SIG-M5 (cell line): ENCODE measurements at regions not wholly inside any gene's neighbourhood (a gene's known extent, or its start where the extent isn't known, plus 50 kb on each side); places are given as distances from the start of the nearest gene placed in this dataset.

Source experiments
- DNase-seq: peaks from one replicate; lab custom pipeline; 2025; lab: John Stamatoyannopoulos, UW

DNA sequence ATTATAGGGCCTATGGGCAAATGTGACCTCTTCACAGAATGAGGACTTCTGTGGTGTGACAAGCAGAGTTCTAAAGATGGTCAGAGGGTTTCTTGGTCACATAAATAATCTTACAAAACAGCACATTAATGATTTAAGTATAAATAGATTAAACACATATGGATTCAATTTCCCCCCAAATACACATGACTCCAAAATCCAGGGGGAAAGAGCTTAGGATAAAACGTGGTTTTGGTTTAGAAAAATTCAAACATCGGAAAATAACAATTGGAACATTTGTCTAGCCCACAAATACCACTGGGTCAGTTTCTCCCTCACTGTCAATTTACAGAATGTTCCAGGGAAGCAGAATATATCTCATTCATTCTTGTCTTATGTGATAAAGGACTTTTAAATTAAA, 283.1 kb downstream of the COG6 start:
- no peak for DNase-seq

DNA sequence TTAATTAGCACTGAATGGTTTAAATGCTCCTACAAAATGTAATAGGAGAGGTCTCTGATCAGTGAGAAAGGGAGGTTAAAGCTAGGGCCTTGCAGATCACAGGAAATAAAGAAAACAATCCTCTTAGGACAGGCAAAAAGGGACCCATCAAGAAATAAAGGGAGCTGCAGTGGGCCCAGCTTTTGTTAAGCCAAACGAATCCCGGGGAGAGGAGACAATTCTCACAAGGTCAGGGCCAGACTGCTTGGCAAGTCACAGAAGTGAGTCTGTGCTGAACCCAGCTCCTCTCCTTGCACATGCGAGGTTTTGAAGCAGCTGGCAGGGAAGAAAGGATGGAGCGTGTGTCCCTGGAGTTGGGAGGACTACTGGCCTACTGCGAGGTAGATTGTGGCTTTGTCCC, 285.8 kb downstream of the COG6 start:
- no peak for DNase-seq

DNA sequence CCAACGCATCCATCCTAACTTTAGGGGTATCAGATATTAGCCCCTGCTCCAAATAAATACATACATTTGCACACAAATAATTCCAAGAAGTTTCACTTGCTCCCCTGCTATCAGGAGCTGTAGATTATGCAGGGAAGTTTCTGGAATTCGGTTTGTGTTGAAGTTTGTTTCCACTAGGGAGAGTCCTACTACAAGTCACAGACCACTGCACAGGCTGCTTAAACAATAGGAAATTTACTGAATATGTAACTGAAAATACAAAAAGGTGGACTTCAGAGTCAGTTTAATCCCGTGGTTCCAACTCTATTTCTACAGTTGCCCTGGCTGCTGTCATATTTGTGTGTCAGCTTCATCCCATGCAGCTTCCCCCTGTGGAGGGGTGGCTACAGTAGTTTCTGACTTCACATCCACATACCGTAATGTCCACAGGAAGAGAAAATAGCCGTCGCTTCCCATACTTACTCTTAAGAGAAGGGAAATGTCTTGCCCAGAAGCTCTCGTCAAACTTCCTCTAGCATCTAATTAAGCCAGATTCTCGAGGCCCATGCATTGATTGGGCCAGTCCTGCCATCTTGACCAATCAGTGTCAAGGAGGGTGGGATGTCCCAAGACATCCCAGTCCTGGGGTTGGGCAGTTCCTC, 286.6 kb downstream of the COG6 start:
- no peak for DNase-seq

DNA sequence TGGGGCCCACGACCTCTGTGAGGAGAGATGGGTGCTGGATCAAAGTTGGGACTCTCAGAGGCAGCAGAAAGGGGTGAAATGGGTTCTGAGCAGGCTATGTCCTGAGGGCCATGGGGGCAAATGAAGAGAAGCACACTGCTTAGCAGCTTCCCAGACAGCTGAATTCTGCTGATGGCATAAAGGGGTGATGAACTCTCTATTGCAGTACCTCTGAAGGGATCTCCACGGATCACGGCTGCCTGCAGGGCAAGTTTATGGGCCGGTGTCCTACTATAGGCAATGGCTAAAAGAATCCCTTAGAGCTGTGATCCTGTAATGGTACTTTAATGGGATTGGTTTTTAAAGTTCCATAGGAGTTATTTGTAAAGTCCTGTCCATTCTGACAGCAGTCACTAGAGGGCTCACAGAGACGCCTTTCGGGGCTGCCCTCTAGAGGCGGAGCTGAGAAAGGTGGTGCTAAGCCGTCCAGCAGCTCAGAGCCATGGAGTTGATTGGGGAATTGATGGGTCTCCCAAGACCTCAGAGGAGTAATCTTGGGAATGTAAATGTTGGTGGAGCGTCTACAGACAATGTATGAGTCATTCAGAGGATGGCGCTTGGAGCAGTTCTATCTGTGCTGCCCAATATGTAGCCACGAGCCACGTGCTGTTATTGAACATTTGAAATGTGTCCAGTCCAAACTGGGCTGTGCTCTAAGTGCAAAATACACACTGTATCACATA, 287.3 kb downstream of the COG6 start:
- DNase-seq: no peak

DNA sequence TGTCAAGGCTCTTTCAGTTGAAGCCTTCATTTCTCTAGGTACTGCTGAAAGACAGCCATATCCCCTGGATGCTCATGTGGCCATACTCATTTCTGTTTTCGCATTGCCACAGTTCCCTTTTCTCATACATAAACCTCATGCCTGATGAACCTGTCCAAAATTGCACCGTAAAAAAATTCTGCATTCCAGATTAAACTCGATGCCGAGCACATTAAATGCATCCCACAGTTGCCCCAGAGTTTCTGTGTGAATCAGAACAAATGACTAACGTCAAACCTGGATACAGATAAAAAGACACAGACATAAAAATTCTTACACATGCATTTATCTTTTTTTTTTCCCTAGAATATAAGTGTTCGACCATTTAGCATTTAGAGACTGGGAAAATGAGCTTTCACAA, 288.2 kb downstream of the COG6 start:
- DNase-seq: no peak

DNA sequence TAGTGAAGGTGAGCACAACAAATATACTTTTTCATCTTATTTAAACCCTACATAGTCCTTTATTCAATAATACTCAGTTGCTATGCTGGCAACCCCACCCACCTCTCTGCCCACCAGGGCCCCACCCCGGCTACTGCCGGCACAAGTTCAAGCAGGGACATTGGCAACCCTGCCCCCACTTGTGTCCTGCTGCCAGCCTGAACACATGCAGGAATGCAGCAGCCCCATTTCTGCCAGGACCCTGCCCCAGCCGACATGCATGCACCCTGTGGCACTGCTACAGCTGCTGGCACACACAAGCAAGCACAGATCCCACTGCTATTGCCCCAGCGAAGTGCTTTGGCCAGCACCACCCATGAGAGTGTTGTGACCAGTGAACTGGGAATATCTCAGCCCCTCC, 289.8 kb downstream of the COG6 start:
- no peak for DNase-seq

DNA sequence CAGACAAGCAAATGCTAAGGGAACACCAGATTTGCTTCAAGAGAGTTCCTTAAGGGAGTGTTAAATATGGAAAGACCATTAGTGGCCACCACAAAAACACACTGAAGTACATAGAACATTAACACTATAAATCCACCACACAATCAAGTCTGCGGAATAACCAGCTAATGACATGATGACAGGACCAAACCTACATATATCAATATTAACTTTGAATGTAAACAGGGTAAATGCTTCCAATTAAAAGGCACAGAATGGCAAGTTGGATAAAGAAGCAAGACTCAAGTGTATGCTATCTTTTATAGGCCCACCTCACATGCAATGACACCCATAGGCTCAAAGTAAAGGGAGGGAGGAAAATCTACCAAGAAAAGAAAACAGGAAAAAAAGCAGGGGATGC, 291.3 kb downstream of the COG6 start:
- DNase-seq: no peak

DNA sequence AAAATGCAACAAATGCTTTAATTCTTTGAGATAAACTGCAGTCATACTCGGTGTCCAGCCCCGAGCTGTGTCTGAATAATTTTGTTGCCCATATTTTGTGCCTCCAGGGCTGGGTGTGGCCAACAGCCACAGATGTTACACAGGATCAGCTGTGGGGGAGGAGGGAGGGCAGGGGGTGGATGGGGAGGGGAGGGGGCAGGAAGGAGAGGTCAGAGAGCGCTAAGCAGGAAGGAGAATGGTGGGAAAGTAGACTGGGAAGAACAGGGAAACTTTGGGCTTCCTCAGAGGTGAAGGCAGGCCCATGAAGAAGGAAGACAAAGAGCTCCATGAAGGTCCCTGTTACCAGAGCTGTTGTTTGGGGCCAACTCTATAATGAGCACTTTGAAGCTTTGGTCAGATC, 295.8 kb downstream of the COG6 start:
- no peak for DNase-seq

DNA sequence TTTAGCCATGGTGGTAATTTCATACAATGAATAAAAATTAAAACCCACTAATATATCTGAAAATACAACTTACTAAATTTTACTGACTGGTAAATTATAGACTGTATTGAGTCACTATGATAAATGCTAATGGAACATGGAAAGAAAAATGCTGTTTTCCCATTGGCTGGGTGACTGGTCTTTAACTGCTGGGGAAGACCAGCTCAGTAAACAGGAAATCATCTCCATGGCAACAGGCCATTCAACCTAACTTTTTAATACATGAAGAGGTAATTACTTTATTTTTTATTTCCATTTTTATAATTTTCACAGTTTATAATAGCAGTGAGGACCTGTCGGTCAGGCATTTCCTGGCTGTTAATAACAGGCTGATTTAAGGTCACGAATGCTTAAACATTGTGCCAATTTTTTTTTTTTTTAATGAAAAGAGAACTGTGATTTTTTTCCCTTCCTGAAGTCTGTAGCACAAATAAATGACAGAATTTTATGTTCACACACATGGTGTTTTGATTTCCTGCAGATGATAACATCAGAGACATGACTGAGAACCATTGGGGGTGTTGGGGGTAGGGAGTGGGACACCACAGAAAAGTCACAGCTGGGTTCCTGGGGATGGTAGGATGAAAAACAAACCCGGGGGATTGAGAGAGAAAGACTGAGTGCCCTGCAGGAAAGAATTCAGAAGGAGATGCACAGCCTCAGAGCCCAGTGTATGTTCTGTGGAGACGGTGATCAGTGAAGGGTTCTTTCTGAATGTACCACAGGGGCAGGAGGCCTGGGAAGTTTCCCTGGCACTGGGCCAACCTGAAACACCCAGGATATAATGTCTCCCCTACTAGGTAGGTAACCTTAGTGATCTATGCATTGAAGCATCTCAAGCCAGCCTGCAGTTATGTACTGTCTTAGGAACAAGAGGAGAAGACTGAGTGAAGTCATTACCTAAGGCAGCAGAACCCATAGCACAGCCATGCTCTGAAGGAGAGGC, 297.1 kb downstream of the COG6 start:
- no peak for DNase-seq

DNA sequence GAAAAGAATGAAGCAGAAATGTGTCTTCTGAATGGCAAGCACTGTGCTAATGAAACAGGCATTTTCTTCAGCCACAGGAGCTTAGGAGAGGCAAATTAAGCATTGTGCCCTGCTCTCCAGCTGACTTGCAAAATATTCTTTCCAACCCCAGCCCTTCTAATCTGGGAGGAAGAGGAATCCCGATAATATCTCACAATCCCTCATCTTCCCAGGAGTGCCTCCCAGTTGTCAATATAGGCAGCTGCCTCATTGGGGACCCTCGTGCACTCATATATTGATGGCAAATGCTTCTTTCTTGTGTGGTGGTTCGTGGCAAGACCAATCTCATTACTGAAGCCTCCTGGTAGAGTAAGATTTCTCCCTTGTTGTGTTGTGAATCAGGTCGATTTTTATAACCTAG, 299.0 kb downstream of the COG6 start:
- no peak for DNase-seq

DNA sequence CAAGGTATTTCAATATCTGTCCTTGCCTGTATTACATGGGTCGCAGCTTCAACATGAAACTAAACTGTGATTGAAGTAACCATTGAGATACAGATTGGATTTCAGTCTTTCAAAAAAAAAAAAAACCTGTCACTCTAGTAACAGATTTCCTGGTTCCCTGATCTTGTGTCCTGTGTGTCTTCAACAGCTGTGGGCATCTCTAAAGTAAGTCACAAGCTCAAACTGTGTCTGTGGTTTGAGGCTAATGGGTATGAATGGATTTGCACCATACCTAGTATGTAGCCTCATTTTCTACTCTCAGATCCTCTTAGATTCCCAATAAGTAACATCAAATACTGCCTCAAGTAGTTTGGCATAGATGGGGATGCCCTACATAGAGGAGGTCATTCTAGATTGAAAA, 300.1 kb downstream of the COG6 start:
- no peak for DNase-seq

DNA sequence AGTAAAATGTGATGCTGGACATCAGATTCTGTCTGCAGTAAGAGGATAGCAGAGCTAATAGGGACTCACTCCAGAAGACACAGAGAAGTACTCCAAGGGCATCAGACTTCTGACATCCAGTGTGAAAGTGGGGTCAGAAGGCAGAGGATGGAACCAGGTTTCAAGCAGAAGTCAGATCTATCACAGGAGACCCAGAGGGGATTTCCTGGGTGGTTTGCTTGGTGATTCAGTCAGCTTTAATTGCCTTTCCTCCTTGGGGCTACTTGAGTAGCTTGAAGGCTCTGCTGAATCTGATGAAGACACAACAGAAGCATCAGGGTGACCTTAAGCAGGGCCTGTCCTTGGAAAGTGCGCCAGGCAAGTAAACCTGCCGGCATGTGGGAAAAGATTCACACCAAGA, 300.6 kb downstream of the COG6 start:
- DNase-seq: no peak

DNA sequence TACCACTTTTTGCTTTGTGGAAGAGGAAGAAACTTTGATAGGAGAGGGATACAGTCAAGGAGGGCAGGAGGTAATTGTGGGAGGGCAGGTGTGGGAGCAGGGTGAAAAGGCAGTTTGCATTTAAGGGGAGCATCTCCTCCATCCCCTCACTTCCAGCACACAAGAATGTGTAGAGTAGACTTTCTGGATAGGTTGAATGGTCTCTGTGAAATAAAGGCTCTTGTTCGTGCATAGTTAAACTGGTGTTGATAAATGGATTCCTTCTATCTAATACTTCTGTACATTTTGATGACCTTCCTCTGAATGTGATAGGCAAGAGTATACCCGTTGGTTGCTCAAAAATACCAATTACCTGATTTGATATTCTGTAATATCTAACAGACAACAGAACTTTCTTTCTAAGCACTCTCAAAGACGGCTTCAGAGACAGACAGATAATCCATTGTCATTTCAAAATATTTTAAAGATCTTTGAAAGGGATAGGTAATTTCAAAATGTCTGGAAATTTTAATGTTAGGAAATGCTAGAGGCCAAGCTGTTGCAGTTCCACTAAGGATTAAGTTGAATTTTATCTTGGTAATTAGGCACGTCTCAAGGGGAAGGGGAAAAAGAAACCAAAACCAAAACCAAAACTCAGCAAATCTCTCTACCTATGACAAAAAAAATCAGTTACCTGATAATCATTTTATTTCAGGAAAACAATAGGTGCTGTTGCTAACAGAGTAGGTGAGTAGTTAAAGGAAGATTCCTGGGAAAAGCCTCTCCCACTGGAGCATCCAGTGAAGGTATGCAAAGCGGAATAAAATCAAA, 302.6 kb downstream of the COG6 start:
- no peak for DNase-seq

DNA sequence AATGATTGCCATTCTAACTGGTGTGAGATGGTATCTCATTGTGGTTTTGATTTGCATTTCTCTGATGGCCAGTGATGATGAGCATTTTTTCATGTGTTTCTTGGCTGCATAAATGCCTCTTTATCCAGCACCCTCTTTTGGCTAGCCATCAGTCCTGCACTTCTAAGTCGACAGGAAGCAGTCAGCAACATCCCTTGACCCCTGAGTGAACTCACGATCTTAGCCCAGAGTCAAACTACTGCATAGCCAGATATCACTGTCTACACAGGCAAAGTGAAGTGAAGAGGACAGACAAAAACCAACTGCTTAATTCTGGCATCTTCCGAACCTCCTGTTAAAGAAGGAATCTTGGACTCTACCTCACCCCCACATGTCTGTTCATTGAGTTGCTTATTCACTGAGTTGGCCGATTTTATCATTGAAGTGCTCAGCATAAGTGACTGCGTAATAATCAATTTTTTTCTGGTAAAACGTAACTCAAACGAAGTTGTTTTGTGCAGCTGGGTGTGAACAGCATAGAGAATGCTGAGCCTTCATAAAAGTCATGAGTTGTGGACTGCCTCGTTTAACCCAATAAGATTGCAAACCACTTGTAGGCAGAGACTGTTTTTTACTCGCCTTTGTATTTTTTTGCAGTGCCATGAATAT, 304.2 kb downstream of the COG6 start:
- no peak for DNase-seq

DNA sequence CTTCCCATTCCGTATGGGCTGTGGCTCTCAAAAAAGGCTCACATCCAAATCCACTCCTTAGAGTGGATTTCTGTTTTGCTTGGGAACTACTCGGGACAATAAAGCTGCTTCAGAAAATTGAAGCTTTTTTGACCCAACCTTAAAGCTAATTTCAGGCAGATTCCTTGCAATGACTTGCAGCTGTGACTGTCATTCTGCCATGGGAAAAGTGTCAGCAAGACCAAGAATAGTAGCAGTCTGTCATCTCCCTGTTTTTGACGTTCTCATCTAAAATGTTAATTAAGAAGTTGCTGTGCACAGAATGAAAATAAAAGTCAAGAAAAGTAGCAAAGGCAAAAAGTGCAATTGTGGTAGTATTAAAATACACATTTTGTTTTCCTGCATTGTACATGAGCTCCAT, 304.7 kb downstream of the COG6 start:
- DNase-seq: no peak

DNA sequence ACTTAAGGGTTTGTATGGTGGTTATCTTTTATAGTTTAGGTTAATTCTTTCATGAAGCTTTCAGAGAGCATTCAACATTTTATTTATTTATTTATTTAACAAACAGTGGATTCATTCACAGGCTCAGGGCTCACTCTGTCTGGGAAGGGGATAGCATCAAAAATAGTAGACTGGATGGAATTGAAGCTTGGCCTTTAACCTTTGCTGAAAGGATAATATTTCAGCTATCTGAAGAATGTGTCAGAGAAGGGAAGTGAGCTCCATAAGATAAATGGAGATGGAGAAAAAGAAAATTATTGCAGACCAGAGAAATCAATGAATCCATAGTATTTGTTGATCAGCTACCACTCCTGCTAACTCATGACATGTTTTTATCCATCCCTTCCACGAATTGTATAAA, 305.6 kb downstream of the COG6 start:
- no peak for DNase-seq

DNA sequence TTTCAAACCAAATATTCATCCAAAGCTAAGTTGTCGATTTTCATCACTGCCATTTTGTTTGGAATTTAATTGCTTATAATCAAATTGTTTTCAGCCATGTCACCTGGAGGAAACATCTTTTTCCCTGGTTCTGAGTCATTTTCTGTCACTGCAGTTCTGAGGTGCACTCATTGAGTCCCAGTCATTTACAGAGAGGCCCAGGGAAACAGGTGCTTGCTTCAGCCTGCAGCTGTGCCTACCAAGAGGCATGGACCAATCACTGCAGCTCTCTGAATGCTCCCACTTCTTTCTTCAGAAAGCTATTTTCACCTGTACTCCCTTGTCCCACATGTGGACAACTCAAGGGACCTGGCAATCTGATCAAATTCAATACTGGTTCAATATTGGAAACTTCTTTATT, 308.1 kb downstream of the COG6 start:
- no peak for DNase-seq

DNA sequence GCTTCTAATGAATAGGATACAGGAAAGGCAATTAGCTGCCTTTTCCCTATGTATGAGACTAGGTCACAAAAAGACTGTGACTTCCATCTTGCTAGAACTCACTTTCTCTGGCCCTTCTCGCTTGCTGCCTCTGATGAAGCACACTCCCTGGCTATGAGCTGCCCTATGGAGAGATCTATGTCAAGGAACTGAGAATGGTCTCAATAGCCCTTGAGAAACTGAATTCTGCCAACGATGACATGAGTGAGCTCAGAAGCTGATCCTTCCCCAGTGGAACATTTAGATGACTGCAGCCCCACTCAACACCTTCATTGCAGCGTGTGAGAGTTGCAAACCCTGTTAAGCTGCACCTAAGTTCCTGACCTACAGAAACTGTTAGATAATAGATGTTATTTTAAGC, 309.8 kb downstream of the COG6 start:
- no peak for DNase-seq

DNA sequence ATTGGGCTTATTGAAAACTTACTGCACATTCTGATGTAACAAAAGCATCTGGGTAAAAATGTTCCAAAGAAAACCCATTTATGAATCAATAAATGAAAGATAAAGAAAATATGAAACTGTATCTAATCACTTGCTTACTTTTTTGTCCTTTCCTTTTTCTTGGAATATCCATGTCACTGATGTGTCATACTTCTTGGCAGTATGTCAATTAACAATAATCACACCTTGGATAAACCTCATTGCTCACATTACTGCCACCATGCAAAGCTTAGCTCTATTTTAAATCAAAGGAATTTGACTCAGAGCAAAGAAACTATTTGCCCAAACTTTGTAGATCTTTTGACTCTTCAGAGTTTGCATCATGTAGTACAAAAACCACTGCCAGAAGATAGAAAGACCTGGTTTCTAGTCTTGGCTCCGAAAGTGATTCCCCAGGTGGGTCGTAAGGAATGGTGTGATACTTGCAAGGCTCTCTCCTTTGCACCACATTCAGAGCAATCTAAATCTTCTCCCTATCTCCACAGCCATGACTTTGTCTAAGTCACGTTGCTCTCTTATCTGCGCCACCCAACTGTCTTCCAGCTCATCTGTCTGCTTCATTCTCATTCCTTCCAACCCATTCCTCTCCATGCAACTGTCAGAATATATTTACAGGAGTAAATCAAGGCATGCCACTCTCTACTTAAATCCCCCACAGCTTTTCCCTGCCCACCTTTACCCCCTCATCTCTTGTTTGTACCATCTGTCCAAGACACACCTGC, 311.9 kb downstream of the COG6 start:
- DNase-seq: no peak

DNA sequence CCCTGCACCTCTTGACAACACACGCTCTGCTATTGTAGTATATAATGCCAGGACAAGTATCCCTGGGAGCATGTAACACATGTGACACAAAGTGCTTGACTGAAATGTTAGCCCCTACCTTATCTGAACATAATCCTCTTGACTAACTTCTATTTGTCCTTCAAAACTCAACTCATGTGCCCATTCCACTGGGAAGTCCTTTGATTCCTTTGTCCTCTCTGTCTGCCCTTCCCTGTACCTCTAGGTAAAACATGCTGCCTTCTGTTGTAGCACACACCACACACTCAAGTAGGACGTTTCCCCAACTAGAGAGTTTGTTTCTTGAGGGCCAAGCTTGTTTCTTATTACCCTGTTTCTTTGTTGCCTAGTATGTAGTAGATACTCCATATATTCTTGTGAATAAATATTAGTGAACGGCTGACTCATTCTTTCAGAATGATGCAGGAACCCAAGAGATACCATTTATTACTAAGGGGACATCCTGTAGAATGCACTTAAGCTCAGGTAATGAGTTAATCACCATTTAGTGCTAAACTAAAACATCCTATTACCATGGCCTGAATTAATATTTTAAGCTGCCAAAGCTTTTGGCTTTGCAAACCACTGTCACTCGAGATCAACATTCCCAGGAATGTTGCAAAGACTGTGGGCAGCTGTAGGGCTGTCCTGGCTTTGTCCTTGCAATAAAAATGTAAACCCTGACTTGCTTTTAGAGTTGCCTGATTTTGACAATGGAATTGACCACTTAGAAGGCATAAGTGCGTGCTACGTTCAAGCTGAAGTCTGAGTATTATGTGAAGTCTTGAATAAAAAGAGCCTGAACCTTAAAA, 313.4 kb downstream of the COG6 start:
- DNase-seq: no peak
